HFFc6 (cell line): ENCODE measurements at regions not wholly inside any gene's neighbourhood (a gene's known extent, or its start where the extent isn't known, plus 50 kb on each side); places are given as distances from the start of the nearest gene placed in this dataset.
A peak's percentile ranks its signal among the peaks of the same experiment; 100 is the strongest.

Experiments used
- DNase-seq: peaks from one replicate; pipeline ENCODE4 v3.0.0-alpha.2; 2018
- H3K27ac Mint-ChIP-seq: 2 replicates; pipeline ENCODE4 v1.8.0; 2020; ENCODE audit warnings: mild to moderate bottlenecking, mixed read lengths
- H3K27me3 Mint-ChIP-seq: 2 replicates; pipeline ENCODE4 v1.8.0; 2021; ENCODE audit warnings: mild to moderate bottlenecking, moderate library complexity, mixed read lengths; ENCODE audit not compliant: insufficient read depth
- H3K36me3 Mint-ChIP-seq: 2 replicates; pipeline ENCODE4 v1.8.0; 2021; ENCODE audit warnings: low read depth, mixed read lengths
- H3K4me1 Mint-ChIP-seq: 2 replicates; pipeline ENCODE4 v1.8.0; 2020; ENCODE audit warnings: low read depth, mixed read lengths
- H3K4me3 Mint-ChIP-seq: 2 replicates; pipeline ENCODE4 v1.8.0; 2020; ENCODE audit warnings: mild to moderate bottlenecking, moderate library complexity, mixed read lengths
- H3K9me3 Mint-ChIP-seq: 2 replicates; pipeline ENCODE4 v1.8.0; 2020; ENCODE audit warnings: mild to moderate bottlenecking, mixed read lengths
- CTCF ChIP-seq: fragments of 200-600 bp; sonication (generic); IDR thresholded peaks from 2 replicates; pipeline ENCODE4 v1.5.0; 2021; ENCODE audit warnings: antibody characterized with exemption, mild to moderate bottlenecking

GRCh38 chr15:47496343-47497185, 220.7 kb upstream of the SEMA6D start:
- Mint-ChIP-seq H3K27ac (no peak overlapping the region), H3K4me3 (no peak overlapping the region), H3K27me3 (peaks cover 2% of the 10 kb centered on the region), H3K4me1 (no peaks in the 10 kb centered on the region), H3K9me3 (no peaks in the 10 kb centered on the region), H3K36me3 (no peaks in the 10 kb centered on the region)
- no peak for DNase-seq
- peak; percentile 53 for TF ChIP-seq CTCF

GRCh38 chr15:47500842-47501241, 216.5 kb upstream of the SEMA6D start:
- Mint-ChIP-seq H3K27me3 (no peaks in the 10 kb centered on the region; the same call in 1 of the 2 replicates), H3K27ac (no peak overlapping the region), H3K9me3 (no peaks in the 10 kb centered on the region), H3K4me3 (no peak overlapping the region), H3K4me1 (peaks cover 3% of the 10 kb centered on the region), H3K36me3 (no peaks in the 10 kb centered on the region)
- TF ChIP-seq CTCF, result no peak
- no peak for DNase-seq

- no peaks in the 10 kb centered on the region; the same call in 1 of the 2 replicates for H3K27me3 Mint-ChIP-seq
- no peak for TF ChIP-seq CTCF
- H3K4me1 Mint-ChIP-seq, result peaks cover 14% of the 10 kb centered on the region
- DNase-seq, result no peak
- no peak overlapping the region for H3K27ac Mint-ChIP-seq
- no peaks in the 10 kb centered on the region for H3K36me3 Mint-ChIP-seq
- H3K9me3 Mint-ChIP-seq, result no peaks in the 10 kb centered on the region
- no peak overlapping the region for H3K4me3 Mint-ChIP-seq
Observed at GRCh38 chr15:47502041-47502440, 215.3 kb upstream of the SEMA6D start.

- H3K27ac Mint-ChIP-seq, result no peak overlapping the region
- H3K4me3 Mint-ChIP-seq, result no peak overlapping the region
- no peak for TF ChIP-seq CTCF
- no peaks in the 10 kb centered on the region; the same call in 1 of the 2 replicates for H3K27me3 Mint-ChIP-seq
- H3K4me1 Mint-ChIP-seq, result peaks cover 15% of the 10 kb centered on the region
- H3K36me3 Mint-ChIP-seq, result no peaks in the 10 kb centered on the region
- DNase-seq, result no peak
- no peaks in the 10 kb centered on the region for H3K9me3 Mint-ChIP-seq
Observed at GRCh38 chr15:47503876-47504275, 213.4 kb upstream of the SEMA6D start.

GRCh38 chr15:47504624-47505256, 212.6 kb upstream of the SEMA6D start:
- H3K27me3 Mint-ChIP-seq, result no peaks in the 10 kb centered on the region; the same call in 1 of the 2 replicates

More at GRCh38 chr15:47504624-47505256, 212.6 kb upstream of the SEMA6D start:
- no peak for TF ChIP-seq CTCF
- Mint-ChIP-seq H3K4me3 (no peak overlapping the region), H3K36me3 (no peaks in the 10 kb centered on the region), H3K27ac (no peak overlapping the region), H3K9me3 (no peaks in the 10 kb centered on the region), H3K4me1 (peaks cover 15% of the 10 kb centered on the region)
- no peak for DNase-seq
